ENCODE measurements at regions not wholly inside any gene's neighbourhood (a gene's known extent, or its start where the extent isn't known, plus 50 kb on each side); places are given as distances from the start of the nearest gene placed in this dataset.

- ATAC-seq (ENCODE audit: low read depth), result no peak
- H3K9me3 Mint-ChIP-seq, result no peaks in the 10 kb centered on the region
- ChIA-PET POLR2A (no interaction called here), CTCF (no interaction called here)
- peaks cover 46% of the 10 kb centered on the region for H3K27me3 Mint-ChIP-seq
- no peak overlapping the region for H3K4me3 Mint-ChIP-seq
- intact Hi-C loops (cut with micrococcal nuclease), result no loop called here
- H3K27ac Mint-ChIP-seq, result no peak overlapping the region
- TF ChIP-seq CTCF (IDR thresholded peaks at IDR 0.05), result no peak
- H3K4me1 Mint-ChIP-seq, result peaks cover 2% of the 10 kb centered on the region
- DNase-seq, result no peak
- no peaks in the 10 kb centered on the region for H3K36me3 Mint-ChIP-seq (ENCODE audit: low read depth)
Measured at GRCh38 chr1:217139513-217139912, 416.3 kb upstream of the ESRRG start.

GRCh38 chr1:217138799-217139466, 415.7 kb upstream of the ESRRG start:
- H3K27me3 Mint-ChIP-seq, result peaks cover 51% of the 10 kb centered on the region
- H3K4me1 Mint-ChIP-seq, result peaks cover 2% of the 10 kb centered on the region
- ATAC-seq (ENCODE audit: low read depth) (no peak), DNase-seq (no peak)
- ChIA-PET CTCF (no interaction called here), POLR2A (no interaction called here)
- intact Hi-C loops (cut with micrococcal nuclease), result no loop called here
- TF ChIP-seq CTCF (IDR thresholded peaks at IDR 0.05), result no peak
- no peak overlapping the region for H3K4me3 Mint-ChIP-seq
- no peaks in the 10 kb centered on the region for H3K36me3 Mint-ChIP-seq (ENCODE audit: low read depth)
- H3K9me3 Mint-ChIP-seq, result no peaks in the 10 kb centered on the region
- H3K27ac Mint-ChIP-seq, result no peak overlapping the region

- ATAC-seq (ENCODE audit: low read depth) (no peak), DNase-seq (no peak)
- POLR2A ChIA-PET, result no interaction called here
- Mint-ChIP-seq H3K4me3 (no peak overlapping the region), H3K4me1 (peaks cover 2% of the 10 kb centered on the region), H3K27ac (no peak overlapping the region), H3K9me3 (no peaks in the 10 kb centered on the region), H3K36me3 (ENCODE audit: low read depth) (no peaks in the 10 kb centered on the region), H3K27me3 (peaks cover 54% of the 10 kb centered on the region)
- intact Hi-C loops (cut with micrococcal nuclease), result no loop called here
- no peak for TF ChIP-seq CTCF (IDR thresholded peaks at IDR 0.05)
- CTCF ChIA-PET, result no interaction called here
Measured at GRCh38 chr1:217138173-217138765, 415.0 kb upstream of the ESRRG start.

GRCh38 chr1:217137210-217137881, 414.1 kb upstream of the ESRRG start:
- Mint-ChIP-seq H3K9me3 (no peaks in the 10 kb centered on the region), H3K27ac (no peak overlapping the region), H3K4me3 (no peak overlapping the region), H3K36me3 (ENCODE audit: low read depth) (no peaks in the 10 kb centered on the region), H3K27me3 (peaks cover 59% of the 10 kb centered on the region), H3K4me1 (peaks cover 2% of the 10 kb centered on the region)
- CTCF ChIA-PET, result no interaction called here
- intact Hi-C loops (cut with micrococcal nuclease), result no loop called here
- ATAC-seq (ENCODE audit: low read depth) (no peak), DNase-seq (no peak)
- POLR2A ChIA-PET, result no interaction called here
- no peak for TF ChIP-seq CTCF (IDR thresholded peaks at IDR 0.05)

GRCh38 chr1:217136895-217137205, 413.6 kb upstream of the ESRRG start:
- intact Hi-C loops (cut with micrococcal nuclease), result no loop called here
- H3K9me3 Mint-ChIP-seq, result no peaks in the 10 kb centered on the region
- no peak overlapping the region for H3K27ac Mint-ChIP-seq
- ATAC-seq (ENCODE audit: low read depth) (no peak), DNase-seq (no peak)
- no peak overlapping the region for H3K4me3 Mint-ChIP-seq
- ChIA-PET CTCF (no interaction called here), POLR2A (no interaction called here)
- H3K4me1 Mint-ChIP-seq, result peaks cover 2% of the 10 kb centered on the region
- H3K27me3 Mint-ChIP-seq, result peaks cover 59% of the 10 kb centered on the region
- no peak for TF ChIP-seq CTCF (IDR thresholded peaks at IDR 0.05)
- no peaks in the 10 kb centered on the region for H3K36me3 Mint-ChIP-seq (ENCODE audit: low read depth)

Measured in activated B cell treated with CpG ODN at 0.5 μM for 24 hours (primary cell).